Ishikawa (cell line): ENCODE measurements at regions not wholly inside any gene's neighbourhood (a gene's known extent, or its start where the extent isn't known, plus 50 kb on each side); places are given as distances from the start of the nearest gene placed in this dataset.

ENCODE experiments used
- EP300 ChIP-seq: IDR thresholded peaks from 2 replicates; pipeline ENCODE4 v1.6.1; 2012; ENCODE audit warnings: borderline replicate concordance
- FOXM1 ChIP-seq: IDR thresholded peaks from 2 replicates; pipeline ENCODE4 v1.6.1; 2012; ENCODE audit warnings: low read depth, borderline replicate concordance
- TCF12 ChIP-seq: IDR thresholded peaks from 2 replicates; pipeline ENCODE4 v1.6.1; 2012; ENCODE audit warnings: low read depth
- TEAD4 ChIP-seq: IDR thresholded peaks from 2 replicates; pipeline ENCODE4 v1.6.1; 2012

- TF ChIP-seq TEAD4, result no peak
- no peak for TF ChIP-seq EP300
- TF ChIP-seq FOXM1, result no peak
- TF ChIP-seq TCF12, result no peak
Measured at GRCh38 chr18:43625582-43625981, 348.3 kb upstream of the SYT4 start.
